Panc1 (cell line): ENCODE measurements at regions not wholly inside any gene's neighbourhood (a gene's known extent, or its start where the extent isn't known, plus 50 kb on each side); places are given as distances from the start of the nearest gene placed in this dataset.
"Not testable (repeated sequence)": the region's sequence is repeated elsewhere in the genome, so short reads cannot be mapped to it uniquely, and the experiment has no call there.

Experiments used
- ATAC-seq: fragments of 200-7000 bp; cut with Tn5 transposase; 2 replicates; pipeline ENCODE4 v1.9.1; 2020; ENCODE audit warnings: mild to moderate bottlenecking, moderate library complexity
- BruUV-seq: library from RNA; stranded (reverse); fragments of 400-500 nt; replicated peaks from 2 replicates; lab custom pipeline; 2021; lab: Mats Ljungman, UMichigan
- CTCF ChIA-PET: fragments of 300-600 bp; sonication (Branson Sonifier 250); formaldehyde crosslinking; loops from one replicate; lab custom pipeline; 2022; ENCODE audit warnings: antibody characterized with exemption; lab: Charles Lee
- POLR2A ChIA-PET: fragments of 300-600 bp; sonication (Branson Sonifier 250); formaldehyde crosslinking; loops from one replicate; lab custom pipeline; 2022; ENCODE audit warnings: antibody characterized with exemption; lab: Charles Lee
- DNase-seq: peaks from one replicate; pipeline ENCODE4 v3.0.0-alpha.2; 2010; ENCODE audit warnings: low read depth, low spot score
- H3K27ac ChIP-seq: 2 replicates; pipeline ENCODE4 v1.5.1; 2011; ENCODE audit warnings: mild to moderate bottlenecking, low read length, inconsistent platforms
- H3K27me3 ChIP-seq: fragments of 200-500 bp; sonication (Bioruptor generic); 2 replicates; pipeline ENCODE4 v1.6.0; 2014; ENCODE audit warnings: low read length, inconsistent platforms; ENCODE audit not compliant: control insufficient read depth, insufficient read depth
- H3K36me3 ChIP-seq: fragments of 200-500 bp; sonication (Bioruptor generic); 2 replicates; pipeline ENCODE4 v1.5.1; 2014; ENCODE audit warnings: inconsistent platforms, mild to moderate bottlenecking, low read length, moderate library complexity; ENCODE audit not compliant: control insufficient read depth, insufficient read depth
- H3K4me1 ChIP-seq: 2 replicates; pipeline ENCODE4 v1.5.1; 2011; ENCODE audit warnings: inconsistent platforms, mild to moderate bottlenecking, low read length, moderate library complexity; ENCODE audit not compliant: control insufficient read depth, insufficient read depth
- H3K4me3 ChIP-seq, 2 experiments: 2 replicates each; pipeline ENCODE4 v1.5.1; 2011 to 2012; ENCODE audit warnings: low read depth in 2 of 2, low read length in 2 of 2, mild to moderate bottlenecking in 2 of 2, inconsistent platforms in 1 of 2, moderate library complexity in 1 of 2
- H3K9me3 ChIP-seq: fragments of 200-500 bp; sonication (Bioruptor generic); 2 replicates; pipeline ENCODE4 v1.5.1; 2014; ENCODE audit warnings: low read depth, mild to moderate bottlenecking, inconsistent platforms, low read length, moderate library complexity; ENCODE audit not compliant: control insufficient read depth, insufficient read depth
- POLR2AphosphoS5 ChIP-seq: IDR thresholded peaks from 2 replicates; pipeline ENCODE4 v1.6.1; 2012; ENCODE audit warnings: mild to moderate bottlenecking, low read depth, low read length, moderate library complexity
- SIN3A ChIP-seq: IDR thresholded peaks from 2 replicates; pipeline ENCODE4 v1.6.1; 2012; ENCODE audit warnings: low read depth, mild to moderate bottlenecking, low read length, moderate library complexity, borderline replicate concordance; ENCODE audit not compliant: insufficient read depth
- TCF7L2 ChIP-seq: IDR thresholded peaks from 2 replicates; pipeline ENCODE4 v1.6.1; 2011; ENCODE audit warnings: mild to moderate bottlenecking, low read depth, low read length, inconsistent platforms
- in situ Hi-C: cut with HindIII; loops from 2 replicates; pipeline ENCODE4 v1.10.0; 2016; ENCODE audit warnings: low sequenced_read_pairs, low pct_unique_long_range_greater_than_20kb
- intact Hi-C: fragments of 100-400 bp; cut with micrococcal nuclease; formaldehyde crosslinking; loops from one replicate; pipeline ENCODE4 v1.10.0; 2022; ENCODE audit not compliant: unreplicated experiment
- TF ChIP-seq, protein P1 (sequence below): fragments of 450-650 bp; IDR thresholded peaks from 2 replicates; pipeline ENCODE4 v1.5.1; 2017; ENCODE audit warnings: mild to moderate bottlenecking
- TF ChIP-seq, protein P2 (sequence below), 2 experiments: IDR thresholded peaks; 2 replicates each; pipeline ENCODE4 v1.6.1; 2011 to 2012; ENCODE audit warnings: low read depth in 2 of 2, control low read depth in 1 of 2, low read length in 1 of 2, mild to moderate bottlenecking in 1 of 2, moderate library complexity in 1 of 2; ENCODE audit not compliant: insufficient read depth in 1 of 2

DNA sequence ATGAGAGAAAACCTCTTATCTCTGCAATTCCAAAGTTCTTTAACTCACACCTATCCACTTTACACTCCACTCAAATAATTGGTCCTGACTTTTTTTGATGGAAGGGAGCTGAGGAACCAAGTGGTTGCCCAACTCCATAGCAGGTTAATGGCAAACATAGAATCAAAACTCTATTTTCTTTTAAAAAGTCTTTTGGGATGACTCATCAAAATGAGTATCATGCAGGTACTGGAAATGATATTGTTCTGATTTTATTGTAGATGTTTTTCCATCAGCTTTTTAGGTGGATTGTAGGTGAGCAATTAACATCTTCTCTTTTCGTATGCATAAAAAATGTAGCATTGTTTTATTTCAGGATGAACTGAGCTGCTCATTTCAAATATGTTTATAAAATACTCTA, 239.5 kb downstream of the SATB1 start:
- intact Hi-C loops, result no loop called here
- Histone ChIP-seq H3K9me3 (no peaks in the 10 kb centered on the region), H3K27me3 (no peaks in the 10 kb centered on the region), H3K27ac (no peak overlapping the region), H3K4me1 (no peaks in the 10 kb centered on the region), H3K36me3 (no peaks in the 10 kb centered on the region), H3K4me3 (no peak overlapping the region)
- ChIA-PET POLR2A (no interaction called here), CTCF (no interaction called here)
- in situ Hi-C loops, result no loop called here
- no TSS peak for BruUV-seq
- ATAC-seq (no peak), DNase-seq (no peak)
- TF ChIP-seq, protein P1, sequence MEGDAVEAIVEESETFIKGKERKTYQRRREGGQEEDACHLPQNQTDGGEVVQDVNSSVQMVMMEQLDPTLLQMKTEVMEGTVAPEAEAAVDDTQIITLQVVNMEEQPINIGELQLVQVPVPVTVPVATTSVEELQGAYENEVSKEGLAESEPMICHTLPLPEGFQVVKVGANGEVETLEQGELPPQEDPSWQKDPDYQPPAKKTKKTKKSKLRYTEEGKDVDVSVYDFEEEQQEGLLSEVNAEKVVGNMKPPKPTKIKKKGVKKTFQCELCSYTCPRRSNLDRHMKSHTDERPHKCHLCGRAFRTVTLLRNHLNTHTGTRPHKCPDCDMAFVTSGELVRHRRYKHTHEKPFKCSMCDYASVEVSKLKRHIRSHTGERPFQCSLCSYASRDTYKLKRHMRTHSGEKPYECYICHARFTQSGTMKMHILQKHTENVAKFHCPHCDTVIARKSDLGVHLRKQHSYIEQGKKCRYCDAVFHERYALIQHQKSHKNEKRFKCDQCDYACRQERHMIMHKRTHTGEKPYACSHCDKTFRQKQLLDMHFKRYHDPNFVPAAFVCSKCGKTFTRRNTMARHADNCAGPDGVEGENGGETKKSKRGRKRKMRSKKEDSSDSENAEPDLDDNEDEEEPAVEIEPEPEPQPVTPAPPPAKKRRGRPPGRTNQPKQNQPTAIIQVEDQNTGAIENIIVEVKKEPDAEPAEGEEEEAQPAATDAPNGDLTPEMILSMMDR, result no peak
- TF ChIP-seq POLR2AphosphoS5, result no peak
- TF ChIP-seq, protein P2, sequence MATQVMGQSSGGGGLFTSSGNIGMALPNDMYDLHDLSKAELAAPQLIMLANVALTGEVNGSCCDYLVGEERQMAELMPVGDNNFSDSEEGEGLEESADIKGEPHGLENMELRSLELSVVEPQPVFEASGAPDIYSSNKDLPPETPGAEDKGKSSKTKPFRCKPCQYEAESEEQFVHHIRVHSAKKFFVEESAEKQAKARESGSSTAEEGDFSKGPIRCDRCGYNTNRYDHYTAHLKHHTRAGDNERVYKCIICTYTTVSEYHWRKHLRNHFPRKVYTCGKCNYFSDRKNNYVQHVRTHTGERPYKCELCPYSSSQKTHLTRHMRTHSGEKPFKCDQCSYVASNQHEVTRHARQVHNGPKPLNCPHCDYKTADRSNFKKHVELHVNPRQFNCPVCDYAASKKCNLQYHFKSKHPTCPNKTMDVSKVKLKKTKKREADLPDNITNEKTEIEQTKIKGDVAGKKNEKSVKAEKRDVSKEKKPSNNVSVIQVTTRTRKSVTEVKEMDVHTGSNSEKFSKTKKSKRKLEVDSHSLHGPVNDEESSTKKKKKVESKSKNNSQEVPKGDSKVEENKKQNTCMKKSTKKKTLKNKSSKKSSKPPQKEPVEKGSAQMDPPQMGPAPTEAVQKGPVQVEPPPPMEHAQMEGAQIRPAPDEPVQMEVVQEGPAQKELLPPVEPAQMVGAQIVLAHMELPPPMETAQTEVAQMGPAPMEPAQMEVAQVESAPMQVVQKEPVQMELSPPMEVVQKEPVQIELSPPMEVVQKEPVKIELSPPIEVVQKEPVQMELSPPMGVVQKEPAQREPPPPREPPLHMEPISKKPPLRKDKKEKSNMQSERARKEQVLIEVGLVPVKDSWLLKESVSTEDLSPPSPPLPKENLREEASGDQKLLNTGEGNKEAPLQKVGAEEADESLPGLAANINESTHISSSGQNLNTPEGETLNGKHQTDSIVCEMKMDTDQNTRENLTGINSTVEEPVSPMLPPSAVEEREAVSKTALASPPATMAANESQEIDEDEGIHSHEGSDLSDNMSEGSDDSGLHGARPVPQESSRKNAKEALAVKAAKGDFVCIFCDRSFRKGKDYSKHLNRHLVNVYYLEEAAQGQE (IDR thresholded peaks at IDR 0.05; ENCODE audit: insufficient read depth in 1 of 2, low read depth in 2 of 2, low read length in 1 of 2), result no peak
- TF ChIP-seq TCF7L2, result no peak
- no peak for TF ChIP-seq SIN3A

DNA sequence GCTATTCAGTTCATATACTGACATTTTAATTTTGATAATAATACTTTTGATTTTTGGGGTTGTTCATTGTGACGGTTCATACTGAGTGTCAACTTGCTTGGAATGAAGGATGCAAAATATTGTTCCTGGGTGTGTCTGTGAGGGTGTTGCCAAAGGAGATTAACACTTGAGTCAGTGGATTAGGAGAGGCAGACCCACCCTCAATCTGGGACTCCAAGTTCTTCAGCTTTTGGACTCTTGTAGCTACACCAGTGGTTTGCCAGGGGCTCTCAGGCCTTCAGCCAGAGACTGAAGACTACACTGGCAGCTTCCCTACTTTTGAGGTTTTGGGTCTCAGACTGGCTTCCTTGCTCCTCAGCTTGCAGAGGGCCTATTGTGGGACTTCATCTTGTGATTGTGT, 242.2 kb downstream of the SATB1 start:
- BruUV-seq, H3K4me3 ChIP-seq, DNase-seq, CTCF ChIA-PET, in situ Hi-C loops, H3K4me1 ChIP-seq, ATAC-seq, H3K27ac ChIP-seq, H3K36me3 ChIP-seq, intact Hi-C loops, H3K27me3 ChIP-seq, POLR2A ChIA-PET, H3K9me3 ChIP-seq: not testable (repeated sequence)

DNA sequence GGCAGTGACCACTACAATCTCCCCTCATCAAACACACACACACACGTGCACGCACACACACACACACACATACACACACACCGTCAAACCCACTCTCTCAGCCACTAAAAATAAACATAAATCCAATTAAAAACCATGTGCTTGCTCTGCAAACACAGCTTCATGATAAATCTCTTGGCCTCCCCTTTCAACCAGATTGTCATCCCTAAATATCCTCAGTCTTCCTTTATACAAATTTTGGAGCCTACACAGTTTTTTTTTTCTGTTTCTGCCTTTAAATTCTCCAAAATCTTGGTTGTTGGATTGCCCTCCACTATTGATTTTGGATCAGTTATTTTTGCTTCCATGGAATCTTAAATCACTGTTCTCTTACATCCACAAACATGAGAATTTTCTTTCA, 245.6 kb downstream of the SATB1 start:
- no peak for DNase-seq
- ChIA-PET CTCF (no interaction called here), POLR2A (no interaction called here)
- Histone ChIP-seq H3K4me1 (no peaks in the 10 kb centered on the region), H3K36me3 (no peaks in the 10 kb centered on the region), H3K27me3 (no peaks in the 10 kb centered on the region), H3K9me3 (no peaks in the 10 kb centered on the region), H3K27ac (no peak overlapping the region), H3K4me3 (no peak overlapping the region)
- TF ChIP-seq TCF7L2, result no peak
- TF ChIP-seq, protein P2 (IDR thresholded peaks at IDR 0.05; ENCODE audit: insufficient read depth in 1 of 2, low read depth in 2 of 2, low read length in 1 of 2), result no peak
- TF ChIP-seq, protein P1, result no peak
- no peak for TF ChIP-seq POLR2AphosphoS5
- TF ChIP-seq SIN3A, result no peak
- no TSS peak for BruUV-seq
- intact Hi-C loops (no loop called here), in situ Hi-C loops (no loop called here)
- ATAC-seq, result no peak
